ENCODE measurements at regions not wholly inside any gene's neighbourhood (a gene's known extent, or its start where the extent isn't known, plus 50 kb on each side); places are given as distances from the start of the nearest gene placed in this dataset.
"Not testable (repeated sequence)": the region's sequence is repeated elsewhere in the genome, so short reads cannot be mapped to it uniquely, and the experiment has no call there.

DNA sequence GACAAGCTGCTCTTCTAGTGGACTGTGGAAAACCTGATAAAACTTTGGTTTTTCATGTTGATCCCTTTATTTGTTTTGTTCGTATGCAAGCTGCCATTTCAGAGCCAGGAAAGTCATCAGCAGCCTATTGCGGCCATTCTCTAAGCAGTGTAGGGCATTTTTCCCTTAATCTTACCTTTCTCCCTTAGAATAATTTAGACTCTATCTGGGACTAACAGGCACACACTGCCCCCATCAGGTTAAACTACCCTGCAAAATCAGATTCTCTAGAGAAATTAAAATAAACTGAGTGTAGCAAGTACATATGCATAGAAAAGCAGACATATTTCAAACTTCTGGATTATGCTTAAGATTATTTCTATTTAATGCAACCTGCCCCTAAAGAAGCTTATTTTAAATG, 347.5 kb downstream of the METTL4 start:
- DNase-seq (ENCODE audit: low read depth in 3 of 3), result no peak

DNA sequence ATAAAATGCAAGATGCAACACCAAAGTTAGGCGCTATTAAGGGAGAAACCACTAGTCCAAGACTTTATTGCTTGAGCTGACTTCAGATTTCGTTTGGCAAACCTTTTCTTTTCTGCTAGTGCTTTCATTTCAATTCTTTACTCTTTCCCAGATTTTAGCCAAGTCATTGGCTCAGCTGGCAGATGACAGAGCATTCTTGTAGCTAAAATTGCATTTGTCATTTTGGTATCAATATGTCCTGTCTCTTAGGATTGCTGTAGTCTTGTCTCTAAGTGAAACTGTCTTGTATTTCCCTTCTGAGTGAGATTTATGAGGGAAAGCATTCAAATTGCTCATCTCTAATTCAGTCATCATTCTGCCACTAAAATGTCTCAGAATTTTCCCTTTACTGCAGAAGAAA, 335.1 kb downstream of the METTL4 start:
- DNase-seq (ENCODE audit: low read depth in 3 of 3), result no peak

DNA sequence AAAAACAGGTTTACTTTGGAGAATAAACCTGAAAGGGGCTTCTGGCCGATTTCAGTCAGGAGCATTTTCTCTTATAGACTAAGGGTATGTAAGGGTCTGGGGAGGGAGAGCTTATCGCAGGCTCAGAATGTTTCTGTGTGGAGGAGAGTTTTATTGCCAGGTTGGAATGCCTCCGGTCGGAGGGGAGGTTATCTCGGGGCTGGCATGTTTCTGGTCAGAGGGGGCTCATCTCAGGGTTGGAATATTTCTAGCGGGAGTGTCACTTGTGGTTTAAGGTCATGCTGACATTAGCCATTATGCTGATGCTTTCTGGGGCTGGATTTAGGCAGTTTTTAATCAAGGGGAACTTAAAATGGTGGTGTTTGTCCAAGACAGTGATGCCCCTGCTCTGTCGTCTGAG, 333.6 kb downstream of the METTL4 start:
- DNase-seq (ENCODE audit: low read depth in 3 of 3), result no peak

DNA sequence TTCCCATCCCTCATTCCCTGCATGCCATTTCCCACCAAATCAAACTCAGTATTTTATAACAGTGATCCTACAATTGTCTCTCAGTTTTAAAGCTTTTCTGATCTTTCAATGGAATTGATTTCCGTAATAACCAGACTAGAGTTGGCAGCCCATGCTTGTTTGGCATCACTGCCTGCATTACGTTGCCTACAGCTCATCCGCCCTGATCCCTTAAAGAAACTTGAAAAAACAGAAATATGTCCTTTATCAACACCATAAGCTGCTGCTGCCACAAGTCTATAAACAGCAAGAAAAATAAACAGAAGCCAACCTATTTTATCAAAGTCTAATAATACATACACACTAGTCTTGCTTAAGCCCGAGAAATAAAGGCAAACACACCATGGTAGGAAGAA, 331.0 kb downstream of the METTL4 start:
- DNase-seq (ENCODE audit: low read depth in 3 of 3), result no peak

- no peak for DNase-seq (ENCODE audit: low read depth in 3 of 3)
Observed at GRCh38 chr18:2244641-2245040, 326.7 kb downstream of the METTL4 start.

DNA sequence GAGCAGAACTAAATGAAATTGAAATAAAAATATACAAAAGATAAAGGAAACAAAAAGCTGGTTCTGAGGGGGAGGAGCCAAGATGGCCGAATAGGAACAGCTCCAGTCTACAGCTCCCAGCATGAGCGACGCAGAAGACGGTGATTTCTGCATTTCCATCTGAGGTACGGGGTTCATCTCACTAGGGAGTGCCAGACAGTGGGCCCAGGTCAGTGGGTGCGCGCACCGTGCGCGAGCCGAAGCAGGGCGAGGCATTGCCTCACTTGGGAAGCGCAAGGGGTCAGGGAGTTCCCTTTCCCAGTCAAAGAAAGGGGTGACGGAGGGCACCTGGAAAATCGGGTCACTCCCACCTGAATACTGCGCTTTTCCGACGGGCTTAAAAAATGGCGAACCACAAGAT, 324.2 kb downstream of the METTL4 start:
- not testable (repeated sequence) for DNase-seq (ENCODE audit: low read depth in 3 of 3)

GRCh38 chr18:2254977-2255376, 316.3 kb downstream of the METTL4 start:
- DNase-seq (ENCODE audit: low read depth in 3 of 3), result no peak

- DNase-seq (ENCODE audit: low read depth in 3 of 3), result no peak
Observed at GRCh38 chr18:2256577-2256976, 314.7 kb downstream of the METTL4 start.

DNA sequence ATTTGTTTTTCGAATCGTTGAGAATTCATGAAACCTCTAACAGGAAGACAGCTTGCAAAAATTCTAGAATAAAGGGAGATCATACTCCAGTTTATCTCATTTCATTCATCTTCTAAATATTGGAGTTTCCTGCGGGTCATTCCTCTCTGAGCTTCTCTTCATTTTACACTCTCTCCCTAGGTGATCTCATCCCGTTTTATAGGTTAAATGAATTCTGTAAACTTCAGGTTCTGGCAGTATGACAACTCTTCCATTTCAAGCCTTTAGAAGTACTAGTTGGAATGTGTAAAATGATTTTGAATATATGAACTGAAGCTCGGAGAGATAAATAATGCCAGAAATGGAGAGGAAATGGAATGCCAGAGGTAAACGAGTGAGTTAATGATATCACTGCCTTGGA, 312.4 kb downstream of the METTL4 start:
- no peak for DNase-seq (ENCODE audit: low read depth in 3 of 3)

DNA sequence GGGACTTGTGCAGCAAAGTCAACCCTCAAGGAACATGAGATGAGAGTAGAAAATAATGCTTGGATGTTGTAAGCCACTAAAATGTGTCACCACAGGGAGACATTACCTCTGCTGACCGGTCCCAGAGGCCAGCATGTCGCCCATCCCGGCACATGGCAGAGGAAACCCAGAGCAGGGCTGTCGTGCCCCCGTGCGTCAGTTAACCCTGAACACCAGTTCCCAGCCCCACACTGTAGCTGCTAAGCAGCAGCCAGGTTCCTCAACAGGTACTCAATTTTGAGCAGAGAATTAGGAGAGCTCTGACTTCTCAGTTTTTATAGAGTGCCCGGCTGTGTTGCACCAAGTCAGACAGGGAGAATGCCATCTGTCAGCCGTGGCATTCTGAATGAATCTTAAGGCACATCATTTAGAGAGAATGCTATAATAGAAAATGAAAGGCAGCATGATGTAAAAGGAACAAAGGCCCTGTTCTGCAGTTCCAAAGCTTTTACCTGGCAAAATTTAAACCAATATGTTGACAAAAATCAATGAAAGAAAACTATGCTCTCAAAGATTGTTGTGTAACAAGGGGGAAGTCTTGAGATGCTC, 307.9 kb downstream of the METTL4 start:
- DNase-seq (ENCODE audit: low read depth in 3 of 3), result no peak

GRCh38 chr18:2274613-2275012, 296.7 kb downstream of the METTL4 start:
- no peak for DNase-seq (ENCODE audit: low read depth in 3 of 3)

DNA sequence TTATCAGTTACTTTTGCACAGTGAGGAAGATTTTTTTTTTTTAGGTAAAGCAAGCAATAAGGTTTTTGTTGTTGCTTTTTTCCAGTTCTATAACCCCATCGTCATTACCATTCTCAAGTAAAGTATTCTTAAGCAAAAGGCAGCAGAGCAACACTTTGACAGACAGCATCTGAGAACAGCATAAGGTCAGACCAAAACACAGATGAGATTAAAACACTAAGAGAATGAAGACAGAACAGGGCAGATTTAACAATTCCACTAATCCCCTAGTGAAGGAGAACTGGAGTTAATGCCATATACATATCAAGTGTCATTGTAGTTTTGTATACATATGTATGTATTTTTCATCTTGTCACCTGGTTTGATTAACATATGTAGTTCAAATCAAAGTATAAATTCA, 290.2 kb downstream of the METTL4 start:
- DNase-seq (ENCODE audit: low read depth in 3 of 3), result no peak

DNA sequence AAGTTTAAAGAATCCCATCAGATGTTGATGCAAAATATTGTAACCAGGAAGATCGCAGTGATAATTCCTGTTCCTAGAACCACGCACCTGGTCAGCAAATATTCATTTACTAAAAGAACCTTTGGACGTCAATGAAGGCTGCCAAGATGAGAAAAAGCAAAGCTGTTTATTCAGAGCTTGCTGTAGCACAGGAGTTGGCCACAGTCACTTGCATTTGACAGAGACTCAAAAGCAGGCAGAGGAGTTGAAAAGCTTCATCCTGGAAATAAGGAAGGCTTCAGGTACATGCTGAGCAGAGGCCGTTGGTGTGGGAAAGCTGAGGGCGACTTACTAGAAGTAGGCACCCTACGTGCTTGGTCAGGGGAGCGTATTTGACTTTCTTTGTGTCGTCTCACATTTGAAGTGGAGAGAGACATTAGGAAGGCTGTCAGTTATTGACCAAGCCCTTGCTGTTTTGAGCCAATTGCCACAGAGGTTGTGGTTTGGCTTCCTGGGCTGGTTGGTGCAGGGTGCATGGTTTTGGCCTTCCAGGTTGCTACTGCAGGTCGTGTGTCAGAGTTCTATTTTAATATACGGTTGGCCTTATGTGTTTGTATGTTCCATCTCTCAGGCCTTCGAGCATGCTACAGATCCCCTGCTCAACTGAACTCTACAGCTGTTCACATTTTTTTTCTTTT, 289.6 kb downstream of the METTL4 start:
- no peak for DNase-seq (ENCODE audit: low read depth in 3 of 3)

- no peak for DNase-seq (ENCODE audit: low read depth in 3 of 3)
Observed at GRCh38 chr18:2293109-2293839, 278.0 kb downstream of the METTL4 start.

- DNase-seq (ENCODE audit: low read depth in 3 of 3), result no peak
Observed at GRCh38 chr18:2301316-2301715, 270.0 kb downstream of the METTL4 start.

DNA sequence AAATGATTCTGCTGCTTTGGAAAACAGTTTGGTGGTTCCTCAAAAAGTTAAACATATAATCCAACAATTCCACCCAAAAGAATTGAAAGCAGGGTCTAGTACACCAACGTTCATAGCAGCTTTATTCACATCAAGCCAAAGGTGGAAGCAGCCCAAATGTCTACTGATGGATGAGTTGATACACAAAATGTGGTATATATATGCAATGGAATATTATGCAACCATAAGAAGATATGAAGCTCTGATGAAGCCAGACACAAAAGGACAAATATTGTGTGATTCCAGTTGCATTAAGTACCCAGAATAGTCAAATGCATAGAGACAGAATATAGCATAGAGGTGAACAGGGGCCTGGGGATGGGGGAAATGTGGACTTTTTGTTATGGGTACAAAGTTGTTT, 269.3 kb downstream of the METTL4 start:
- DNase-seq (ENCODE audit: low read depth in 3 of 3), result no peak

GRCh38 chr18:2302628-2303516, 268.4 kb downstream of the METTL4 start:
- no peak for DNase-seq (ENCODE audit: low read depth in 3 of 3)

GRCh38 chr18:2303517-2304238, 267.6 kb downstream of the METTL4 start:
- DNase-seq (ENCODE audit: low read depth in 3 of 3), result no peak

- no peak for DNase-seq (ENCODE audit: low read depth in 3 of 3)
Observed at GRCh38 chr18:2304378-2305175, 266.7 kb downstream of the METTL4 start.

GRCh38 chr18:2306606-2307005, 264.7 kb downstream of the METTL4 start:
- no peak for DNase-seq (ENCODE audit: low read depth in 3 of 3)

DNA sequence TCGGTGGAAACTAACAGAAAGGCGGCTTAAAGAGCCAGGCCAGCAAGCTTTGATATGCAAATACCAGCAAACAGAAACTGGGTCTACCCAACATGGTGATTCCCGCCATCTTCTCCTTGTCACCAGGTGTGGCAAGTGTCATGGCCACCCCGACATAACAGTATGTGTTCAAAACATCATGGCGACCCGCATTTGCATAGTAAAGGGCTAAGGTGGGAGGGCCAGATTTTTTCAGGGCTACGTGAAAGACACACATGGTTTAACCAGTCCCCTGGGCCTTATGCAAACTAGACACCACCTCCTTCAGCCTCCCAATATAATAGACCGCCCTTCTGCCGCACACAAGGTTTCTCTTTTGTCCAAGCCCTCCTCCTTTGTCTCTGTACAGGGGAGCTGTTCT, 260.4 kb downstream of the METTL4 start:
- no peak for DNase-seq (ENCODE audit: low read depth in 3 of 3)
